Fibroblast of lung (primary cell): ENCODE measurements at regions not wholly inside any gene's neighbourhood (a gene's known extent, or its start where the extent isn't known, plus 50 kb on each side); places are given as distances from the start of the nearest gene placed in this dataset.

Experiments
- EZH2 ChIP-seq: IDR thresholded peaks from 2 replicates; pipeline ENCODE4 v1.5.1; 2012; ENCODE audit warnings: low read length, control low read depth, mild to moderate bottlenecking; ENCODE audit errors: missing control alignments
- TF ChIP-seq, protein P1 (sequence below), 2 donors: IDR thresholded peaks in 1 of 2; conservative IDR thresholded peaks in 1 of 2; 1 replicate in 1 of 2; 2 replicates in 1 of 2; pipeline ENCODE4 v1.5.1; 2011 to 2012; ENCODE audit warnings: low read length in 2 of 2, control low read depth in 1 of 2, inconsistent platforms in 1 of 2, low read depth in 1 of 2, mild to moderate bottlenecking in 1 of 2

- TF ChIP-seq, protein P1, sequence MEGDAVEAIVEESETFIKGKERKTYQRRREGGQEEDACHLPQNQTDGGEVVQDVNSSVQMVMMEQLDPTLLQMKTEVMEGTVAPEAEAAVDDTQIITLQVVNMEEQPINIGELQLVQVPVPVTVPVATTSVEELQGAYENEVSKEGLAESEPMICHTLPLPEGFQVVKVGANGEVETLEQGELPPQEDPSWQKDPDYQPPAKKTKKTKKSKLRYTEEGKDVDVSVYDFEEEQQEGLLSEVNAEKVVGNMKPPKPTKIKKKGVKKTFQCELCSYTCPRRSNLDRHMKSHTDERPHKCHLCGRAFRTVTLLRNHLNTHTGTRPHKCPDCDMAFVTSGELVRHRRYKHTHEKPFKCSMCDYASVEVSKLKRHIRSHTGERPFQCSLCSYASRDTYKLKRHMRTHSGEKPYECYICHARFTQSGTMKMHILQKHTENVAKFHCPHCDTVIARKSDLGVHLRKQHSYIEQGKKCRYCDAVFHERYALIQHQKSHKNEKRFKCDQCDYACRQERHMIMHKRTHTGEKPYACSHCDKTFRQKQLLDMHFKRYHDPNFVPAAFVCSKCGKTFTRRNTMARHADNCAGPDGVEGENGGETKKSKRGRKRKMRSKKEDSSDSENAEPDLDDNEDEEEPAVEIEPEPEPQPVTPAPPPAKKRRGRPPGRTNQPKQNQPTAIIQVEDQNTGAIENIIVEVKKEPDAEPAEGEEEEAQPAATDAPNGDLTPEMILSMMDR (conservative IDR thresholded peaks at IDR 0.05 in 1 of 2, IDR thresholded peaks at IDR 0.05 in 1 of 2; ENCODE audit: low read depth in 1 of 2, low read length in 2 of 2): no peak
- TF ChIP-seq EZH2: no peak
These were observed 673.4 kb downstream of the SLC4A3 start for GRCh38 chr2:220300806-220301205.
